ENCODE measurements at regions not wholly inside any gene's neighbourhood (a gene's known extent, or its start where the extent isn't known, plus 50 kb on each side); places are given as distances from the start of the nearest gene placed in this dataset.

- no peak for TF ChIP-seq ZNF600 (tag by site-specific recombination; IDR thresholded peaks at IDR 0.05)
- no peak for TF ChIP-seq ZNF214 (tag by site-specific recombination; IDR thresholded peaks at IDR 0.05; ENCODE audit: borderline replicate concordance)
- TF ChIP-seq ZSCAN4 (tag by site-specific recombination; IDR thresholded peaks at IDR 0.05) = no peak
- no peak for TF ChIP-seq ZNF548 (tag by site-specific recombination; IDR thresholded peaks at IDR 0.05)
- no peak for TF ChIP-seq ZNF138 (tag by site-specific recombination; IDR thresholded peaks at IDR 0.05; ENCODE audit: borderline replicate concordance)
- no peak for TF ChIP-seq CTCF (tag by site-specific recombination; IDR thresholded peaks at IDR 0.05)
- no peak for TF ChIP-seq ZNF140 (tag by site-specific recombination; IDR thresholded peaks at IDR 0.05)
- TF ChIP-seq PBX3 (CRISPR knock-in tag; IDR thresholded peaks at IDR 0.05) = no peak
- no peak for TF ChIP-seq ZFP37 (tag by site-specific recombination; IDR thresholded peaks at IDR 0.05)
- TF ChIP-seq ZNF449 (tag by site-specific recombination; IDR thresholded peaks at IDR 0.05) = no peak
- TF ChIP-seq ZFP69B (tag by site-specific recombination; IDR thresholded peaks at IDR 0.05) = no peak
- TF ChIP-seq MYNN (tag by site-specific recombination; IDR thresholded peaks at IDR 0.05; ENCODE audit: borderline replicate concordance) = no peak
Observed at GRCh38 chr18:30175621-30176225, 866.8 kb downstream of the DSC3 start.
